HG03135 (cell line): ENCODE measurements at regions not wholly inside any gene's neighbourhood (a gene's known extent, or its start where the extent isn't known, plus 50 kb on each side); places are given as distances from the start of the nearest gene placed in this dataset.

Experiments
- ATAC-seq: cut with Tn5 transposase; IDR thresholded peaks from one replicate; pipeline ENCODE4 v1.9.1; 2021; ENCODE audit warnings: mild to moderate bottlenecking, moderate library complexity; ENCODE audit not compliant: unreplicated experiment

- ATAC-seq = no peak
Measured at GRCh38 chr20:16220826-16221225, 352.4 kb downstream of the KIF16B start.

DNA sequence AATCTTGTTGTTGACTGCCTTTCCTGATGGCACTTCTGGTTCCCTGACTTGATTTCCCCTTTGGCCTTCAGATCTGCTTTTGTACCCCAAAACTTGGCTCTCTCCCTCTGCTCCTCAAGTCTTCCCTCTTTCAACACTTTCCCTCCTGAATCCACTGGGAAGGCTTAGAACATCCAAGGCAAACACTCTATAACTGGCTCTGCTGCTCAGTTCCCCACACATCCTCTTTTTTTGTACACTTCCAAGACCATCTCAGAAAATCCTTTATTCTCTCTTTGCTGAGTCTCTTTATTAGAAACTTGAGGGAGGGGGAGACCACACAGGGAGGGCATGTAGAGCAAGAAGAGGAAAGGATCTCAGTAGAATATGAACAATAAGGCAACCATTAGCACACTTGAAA lies 354.1 kb downstream of the KIF16B start:
- no peak for ATAC-seq

GRCh38 chr20:16216914-16217230 lies 356.4 kb downstream of the KIF16B start:
- no peak for ATAC-seq

- ATAC-seq = no peak
Measured at GRCh38 chr20:16216227-16216913, 356.9 kb downstream of the KIF16B start.

DNA sequence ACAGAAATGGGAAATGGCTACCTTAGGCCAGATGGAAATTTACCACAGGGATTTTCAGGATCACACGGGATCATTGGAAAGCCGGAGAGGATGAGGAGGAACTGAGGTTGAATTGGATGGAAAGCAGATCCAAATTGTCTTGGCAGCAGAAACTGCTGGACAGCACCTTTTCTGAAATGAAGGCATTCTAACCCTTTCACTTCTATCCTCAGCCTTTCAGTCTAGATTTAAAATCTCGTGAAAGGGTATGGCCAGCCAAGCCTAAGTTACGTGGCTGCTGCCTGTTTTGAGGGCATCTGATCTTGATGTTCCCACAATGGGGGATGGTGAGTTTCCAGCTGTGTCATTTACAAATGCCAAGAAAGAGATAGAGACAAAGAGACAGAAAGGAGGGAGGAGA lies 358.2 kb downstream of the KIF16B start:
- no peak for ATAC-seq

DNA sequence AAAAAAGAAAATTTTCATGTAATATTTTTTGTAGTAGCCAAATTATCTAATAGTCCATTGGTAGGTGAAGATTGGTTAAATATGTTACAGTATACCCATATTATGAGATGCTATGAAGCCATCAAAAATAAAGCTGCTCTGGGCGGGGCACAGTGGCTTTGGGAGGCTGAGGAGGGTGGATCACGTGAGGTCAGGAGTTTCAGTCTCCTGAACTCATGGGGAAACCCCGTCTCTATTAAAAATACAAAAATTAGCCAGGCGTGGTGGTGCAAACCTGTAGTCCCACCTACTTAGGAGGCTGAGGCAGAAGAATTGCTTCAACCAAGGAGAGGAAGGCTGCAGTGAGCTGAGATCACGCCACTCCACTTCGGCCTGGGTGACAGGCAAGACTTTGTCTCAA lies 360.5 kb downstream of the KIF16B start:
- ATAC-seq = no peak

GRCh38 chr20:16209951-16210361 lies 363.3 kb downstream of the KIF16B start:
- ATAC-seq = no peak

GRCh38 chr20:16209357-16209756 lies 363.9 kb downstream of the KIF16B start:
- no peak for ATAC-seq

DNA sequence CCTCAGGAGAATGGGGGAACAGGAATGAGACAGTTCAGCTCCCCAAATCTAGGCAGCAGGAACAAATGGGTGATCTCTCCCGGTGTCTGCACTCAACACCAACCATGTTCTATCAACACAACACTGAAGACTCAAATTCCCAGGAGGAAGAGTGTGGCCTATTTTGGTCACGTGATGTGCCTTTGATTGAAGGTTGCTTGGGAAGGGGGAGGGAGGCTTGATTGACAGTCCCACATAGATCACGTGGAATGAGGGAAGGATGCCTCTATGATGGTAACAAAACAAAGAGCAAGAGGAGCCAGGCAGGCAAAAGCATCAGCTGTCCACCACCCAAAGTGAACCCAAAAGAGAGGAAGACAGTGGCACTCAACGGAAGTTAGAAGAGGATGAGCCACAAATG lies 364.8 kb downstream of the KIF16B start:
- ATAC-seq = no peak

DNA sequence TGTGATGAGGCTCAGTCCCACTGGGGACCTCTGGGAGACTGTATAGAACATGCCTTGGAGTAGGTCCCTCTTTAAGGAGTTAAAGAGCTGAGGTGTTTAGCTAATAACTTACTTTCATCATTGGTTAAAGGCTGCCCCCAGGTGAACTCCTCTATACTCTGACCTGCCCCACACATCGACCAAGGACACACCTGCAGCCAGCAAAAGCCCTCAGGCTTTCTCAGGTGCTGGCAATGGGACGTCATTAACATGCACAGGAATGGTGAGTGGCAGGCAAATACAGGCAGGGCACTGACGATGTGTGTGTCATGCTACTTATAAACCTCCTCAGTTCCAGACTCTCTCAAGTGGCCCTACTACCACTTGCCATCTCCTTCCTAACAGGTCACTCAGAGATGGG lies 366.4 kb downstream of the KIF16B start:
- ATAC-seq = no peak

- no peak for ATAC-seq
Measured at GRCh38 chr20:16205507-16205906, 367.7 kb downstream of the KIF16B start.

GRCh38 chr20:16203096-16203495 lies 370.2 kb downstream of the KIF16B start:
- ATAC-seq = no peak

DNA sequence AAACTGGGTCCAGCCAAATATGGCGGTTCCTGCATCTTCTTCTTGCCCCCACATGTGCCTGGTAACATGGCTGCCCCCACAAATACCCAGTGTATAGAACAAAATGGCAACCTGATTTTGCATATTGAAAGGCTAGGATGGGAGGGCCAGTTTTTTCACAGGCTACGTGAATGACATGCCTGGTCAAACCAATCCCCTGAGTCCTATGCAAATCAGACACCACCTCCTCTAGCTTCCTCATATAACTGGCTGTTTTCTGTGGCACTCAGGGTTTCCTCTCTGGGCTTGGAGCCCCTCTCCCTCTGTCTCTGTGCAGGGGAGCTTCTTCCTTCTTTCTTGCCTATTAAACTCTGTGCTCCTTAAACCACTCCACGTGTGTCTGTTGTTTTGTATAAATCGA lies 372.1 kb downstream of the KIF16B start:
- no peak for ATAC-seq

DNA sequence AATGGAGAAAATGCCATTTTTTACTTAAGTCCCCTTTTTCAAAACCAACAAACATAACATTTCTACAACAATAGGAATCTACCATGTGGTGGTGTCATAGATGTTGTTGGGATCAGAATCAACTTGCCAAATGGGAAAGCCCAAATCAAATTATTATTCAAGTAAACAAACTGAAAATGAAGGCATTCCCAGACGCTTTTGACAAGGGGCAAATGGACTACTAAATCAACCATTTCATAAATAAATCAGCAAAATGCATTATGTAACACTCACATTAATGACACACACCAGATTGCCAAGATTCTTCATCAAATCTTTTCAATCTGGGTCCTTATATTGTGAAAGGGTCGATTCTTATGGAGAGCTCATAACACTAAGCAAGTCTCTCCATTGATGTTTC lies 375.6 kb downstream of the KIF16B start:
- no peak for ATAC-seq

- no peak for ATAC-seq
Measured at GRCh38 chr20:16195671-16196070, 377.6 kb downstream of the KIF16B start.

- ATAC-seq = no peak
Measured at GRCh38 chr20:16194617-16195360, 378.5 kb downstream of the KIF16B start.

- ATAC-seq = no peak
Measured at GRCh38 chr20:16191496-16191895, 381.8 kb downstream of the KIF16B start.

GRCh38 chr20:16189371-16189770 lies 383.9 kb downstream of the KIF16B start:
- no peak for ATAC-seq

DNA sequence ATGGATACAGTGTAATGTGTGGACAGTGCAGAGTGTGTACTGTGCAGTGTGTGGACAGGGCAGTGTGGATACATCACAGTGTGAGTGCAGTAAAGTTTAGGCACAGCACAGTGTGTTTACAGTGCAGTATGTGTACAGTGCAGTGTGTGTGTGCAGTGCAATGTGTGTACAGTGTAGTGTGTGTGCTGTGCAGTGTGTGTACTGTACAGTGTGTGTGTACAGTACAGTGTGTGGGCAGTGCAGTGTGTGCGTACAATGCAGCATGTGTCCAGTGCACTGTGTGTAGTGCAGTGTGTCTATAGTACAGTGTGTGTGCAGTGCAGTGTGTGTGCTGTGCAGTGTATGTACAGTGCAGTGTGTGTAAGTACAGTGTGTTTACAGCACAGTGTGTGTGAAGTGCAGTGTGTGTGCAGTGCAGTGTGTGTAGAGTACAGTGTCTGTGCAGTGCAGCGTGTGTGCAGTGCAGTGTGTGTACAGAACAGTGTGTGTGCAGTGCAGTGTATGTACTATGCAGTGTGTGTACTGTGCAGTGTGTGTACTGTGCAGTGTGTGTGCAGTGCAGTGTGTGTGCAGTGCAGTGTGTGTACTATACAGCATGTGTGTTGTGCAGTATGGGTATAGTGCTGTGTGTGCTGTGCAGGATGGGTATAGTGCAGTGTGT lies 385.2 kb downstream of the KIF16B start:
- no peak for ATAC-seq

DNA sequence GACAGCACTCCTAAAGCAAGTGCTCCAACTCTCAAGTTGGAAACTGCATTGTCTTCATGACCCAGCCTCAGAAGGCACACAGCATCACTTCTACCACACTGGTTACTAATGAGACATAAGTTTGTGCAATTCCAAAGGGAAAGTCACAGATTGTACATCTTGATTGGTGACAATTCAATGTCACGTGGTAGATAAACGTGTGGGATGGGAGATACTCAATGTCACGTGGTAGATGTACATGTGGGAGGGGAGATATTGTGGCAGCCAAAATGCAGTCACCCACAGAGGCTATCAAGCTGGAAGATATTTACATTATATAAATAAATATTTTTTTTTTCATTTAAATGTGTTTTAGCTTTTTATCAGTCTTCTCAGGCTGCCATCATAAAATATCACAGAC lies 393.3 kb downstream of the KIF16B start:
- no peak for ATAC-seq

DNA sequence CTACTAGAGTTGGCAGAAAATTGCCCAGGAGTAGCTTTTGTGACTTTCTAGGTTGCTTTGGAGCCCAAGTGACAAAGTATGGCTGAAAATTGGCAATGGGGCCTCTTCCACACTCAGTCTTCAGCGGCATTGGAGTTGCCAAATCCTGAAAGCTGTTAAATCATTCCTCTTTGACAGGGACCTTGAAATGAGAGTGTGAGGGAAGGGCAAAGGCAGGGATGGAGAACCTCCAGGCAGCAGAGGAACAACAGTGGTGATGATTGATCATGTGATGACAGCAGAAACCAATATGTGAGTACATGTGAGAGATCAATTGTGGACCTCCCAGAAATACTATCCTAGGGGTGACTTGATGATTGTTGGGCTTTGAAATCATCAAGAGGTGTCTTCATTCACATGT lies 393.9 kb downstream of the KIF16B start:
- ATAC-seq = no peak

DNA sequence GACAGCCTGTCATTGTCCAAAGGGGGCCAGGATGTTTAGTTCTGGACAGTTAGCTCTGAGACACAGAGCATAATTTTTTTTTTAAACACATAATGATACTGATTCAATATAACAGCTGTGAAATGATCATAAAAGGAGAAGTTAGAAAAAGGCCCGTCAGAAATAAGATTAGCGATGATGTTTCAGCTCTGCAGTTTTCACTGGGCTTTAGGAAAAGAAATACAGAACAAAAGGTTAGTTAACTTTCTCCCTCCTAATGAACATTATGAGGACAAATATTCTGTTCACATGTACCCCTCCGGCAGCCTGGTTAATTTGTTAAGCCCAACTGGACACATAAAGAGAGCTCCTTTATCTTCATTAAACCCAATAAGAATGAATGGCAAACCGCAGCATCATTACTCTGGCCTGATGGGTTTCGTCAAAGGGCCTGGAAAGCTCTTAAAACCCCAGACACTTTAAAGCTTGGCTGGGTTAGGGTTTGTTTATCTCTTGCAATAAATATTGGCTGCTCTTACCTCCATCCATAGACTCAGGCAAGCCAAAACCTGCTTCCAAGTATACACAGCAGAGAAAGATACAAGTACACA lies 394.6 kb downstream of the KIF16B start:
- ATAC-seq = no peak
